GM12878 (cell line): ENCODE measurements at regions not wholly inside any gene's neighbourhood (a gene's known extent, or its start where the extent isn't known, plus 50 kb on each side); places are given as distances from the start of the nearest gene placed in this dataset.

Experiments
- POLR2A ChIP-seq: IDR thresholded peaks from 2 replicates; pipeline ENCODE4 v1.6.1; 2011; ENCODE audit warnings: low read depth, mild to moderate bottlenecking, low read length
- TCF12 ChIP-seq: IDR thresholded peaks from 2 replicates; pipeline ENCODE4 v1.6.1; 2011; ENCODE audit warnings: low read depth, mild to moderate bottlenecking, low read length
- TF ChIP-seq, protein P1 (sequence below), 3 experiments: IDR thresholded peaks in 2 of 3; conservative IDR thresholded peaks in 1 of 3; 2 replicates each; pipeline ENCODE4 v1.5.1; 2011; ENCODE audit warnings: low read depth in 3 of 3, low read length in 3 of 3, mild to moderate bottlenecking in 3 of 3, control low read depth in 2 of 3, moderate library complexity in 2 of 3, inconsistent platforms in 1 of 3, mixed read lengths in 1 of 3; ENCODE audit not compliant: control insufficient read depth in 2 of 3, insufficient read depth in 1 of 3; ENCODE audit errors: extremely low read depth in 1 of 3

- TF ChIP-seq POLR2A (no peak), TCF12 (no peak)
- TF ChIP-seq, protein P1, sequence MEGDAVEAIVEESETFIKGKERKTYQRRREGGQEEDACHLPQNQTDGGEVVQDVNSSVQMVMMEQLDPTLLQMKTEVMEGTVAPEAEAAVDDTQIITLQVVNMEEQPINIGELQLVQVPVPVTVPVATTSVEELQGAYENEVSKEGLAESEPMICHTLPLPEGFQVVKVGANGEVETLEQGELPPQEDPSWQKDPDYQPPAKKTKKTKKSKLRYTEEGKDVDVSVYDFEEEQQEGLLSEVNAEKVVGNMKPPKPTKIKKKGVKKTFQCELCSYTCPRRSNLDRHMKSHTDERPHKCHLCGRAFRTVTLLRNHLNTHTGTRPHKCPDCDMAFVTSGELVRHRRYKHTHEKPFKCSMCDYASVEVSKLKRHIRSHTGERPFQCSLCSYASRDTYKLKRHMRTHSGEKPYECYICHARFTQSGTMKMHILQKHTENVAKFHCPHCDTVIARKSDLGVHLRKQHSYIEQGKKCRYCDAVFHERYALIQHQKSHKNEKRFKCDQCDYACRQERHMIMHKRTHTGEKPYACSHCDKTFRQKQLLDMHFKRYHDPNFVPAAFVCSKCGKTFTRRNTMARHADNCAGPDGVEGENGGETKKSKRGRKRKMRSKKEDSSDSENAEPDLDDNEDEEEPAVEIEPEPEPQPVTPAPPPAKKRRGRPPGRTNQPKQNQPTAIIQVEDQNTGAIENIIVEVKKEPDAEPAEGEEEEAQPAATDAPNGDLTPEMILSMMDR (IDR thresholded peaks at IDR 0.05 in 2 of 3, conservative IDR thresholded peaks at IDR 0.05 in 1 of 3; ENCODE audit: control insufficient read depth in 2 of 3, extremely low read depth in 1 of 3, insufficient read depth in 1 of 3, low read depth in 3 of 3, low read length in 3 of 3): no peak
Observed at GRCh38 chr5:162806195-162806594, 631.2 kb upstream of the CCNG1 start.
